SK-N-SH (cell line): ENCODE measurements at regions not wholly inside any gene's neighbourhood (a gene's known extent, or its start where the extent isn't known, plus 50 kb on each side); places are given as distances from the start of the nearest gene placed in this dataset.

ENCODE experiments used
- CTCF ChIA-PET: fragments of 300-600, 350-600 bp; formaldehyde crosslinking; extraction: SDS; loops from one replicate; lab custom pipeline; 2021; lab: Yijun Ruan, JAX
- POLR2A ChIA-PET: fragments of 350-600 bp; sonication (Branson Sonifier 250); formaldehyde crosslinking; extraction: SDS; loops from one replicate; lab custom pipeline; 2020; ENCODE audit warnings: antibody characterized with exemption, inconsistent platforms; lab: Yijun Ruan, JAX
- DNase-seq: peaks from one replicate; pipeline ENCODE4 v3.0.0; 2012
- H2AFZ ChIP-seq: fragments of 200-600 bp; sonication (generic); 2 replicates; pipeline ENCODE4 v1.8.1; 2016; ENCODE audit warnings: antibody characterized with exemption, mild to moderate bottlenecking, low read depth
- H3F3A ChIP-seq: fragments of 200-600 bp; sonication (generic); replicated peaks from 2 replicates; pipeline ENCODE3; 2016; ENCODE audit warnings: antibody characterized with exemption, mild to moderate bottlenecking; ENCODE audit not compliant: insufficient read depth
- H3K27ac ChIP-seq, 2 experiments: fragments of 200-500 bp in 1 of 2; fragments of 200-600 bp in 1 of 2; sonication (Bioruptor generic) in 1 of 2; sonication (generic), shearing (Covaris generic) in 1 of 2; 2 replicates each; pipeline versions ENCODE4 v1.5.1 to v1.6.1; 2014 to 2016; ENCODE audit warnings: low read depth in 2 of 2, inconsistent platforms in 1 of 2, low read length in 1 of 2, mild to moderate bottlenecking in 1 of 2, mixed read lengths in 1 of 2
- H3K27me3 ChIP-seq: fragments of 200-600 bp; sonication (generic), shearing (Covaris generic); 2 replicates; pipeline ENCODE4 v1.6.1; 2016; ENCODE audit warnings: mixed run types; ENCODE audit not compliant: insufficient read depth
- H3K36me3 ChIP-seq, 2 experiments: fragments of 200-500 bp in 1 of 2; fragments of 200-600 bp in 1 of 2; sonication (Bioruptor generic) in 1 of 2; sonication (generic) in 1 of 2; replicated peaks in 1 of 2; 2 replicates each; pipeline versions ENCODE3 to v1.5.1; 2014 to 2016; ENCODE audit warnings: low read length in 1 of 2, mild to moderate bottlenecking in 1 of 2; ENCODE audit not compliant: insufficient read depth in 2 of 2, control insufficient read depth in 1 of 2
- H3K4me1 ChIP-seq, 2 experiments: fragments of 200-500 bp in 1 of 2; fragments of 200-600 bp in 1 of 2; sonication (Bioruptor generic) in 1 of 2; sonication (generic), shearing (Covaris generic) in 1 of 2; 2 replicates each; pipeline versions ENCODE4 v1.5.1 to v1.6.1; 2014 to 2016; ENCODE audit warnings: low read depth in 1 of 2, low read length in 1 of 2, mixed run types in 1 of 2; ENCODE audit not compliant: insufficient read depth in 2 of 2, control insufficient read depth in 1 of 2
- H3K4me2 ChIP-seq: fragments of 200-600 bp; sonication (generic), shearing (Covaris generic); 2 replicates; pipeline ENCODE4 v1.6.1; 2017; ENCODE audit warnings: mixed run types
- H3K4me3 ChIP-seq, 2 experiments: fragments of 200-500 bp in 1 of 2; fragments of 200-600 bp in 1 of 2; sonication (Bioruptor generic) in 1 of 2; sonication (generic), shearing (Covaris generic) in 1 of 2; 2 replicates each; pipeline versions ENCODE4 v1.5.1 to v1.8.1; 2014 to 2016; ENCODE audit warnings: low read depth in 2 of 2, inconsistent platforms in 1 of 2, low read length in 1 of 2, mild to moderate bottlenecking in 1 of 2, mixed read lengths in 1 of 2, moderate library complexity in 1 of 2
- H3K79me2 ChIP-seq: fragments of 200-600 bp; sonication (generic); 2 replicates; pipeline ENCODE4 v1.8.1; 2017; ENCODE audit warnings: mild to moderate bottlenecking; ENCODE audit not compliant: insufficient read depth
- H3K9ac ChIP-seq: fragments of 200-600 bp; sonication (generic); 2 replicates; pipeline ENCODE4 v1.6.1; 2017; ENCODE audit warnings: mixed run types
- H3K9me2 ChIP-seq: fragments of 200-600 bp; sonication (generic); 2 replicates; pipeline ENCODE4 v1.6.1; 2017; ENCODE audit warnings: mixed run types
- H3K9me3 ChIP-seq: fragments of 200-600 bp; sonication (generic); 2 replicates; pipeline ENCODE4 v1.6.1; 2017; ENCODE audit warnings: mixed run types, mild to moderate bottlenecking, moderate library complexity
- H4K20me1 ChIP-seq: fragments of 200-600 bp; sonication (generic); 2 replicates; pipeline ENCODE4 v1.6.1; 2017; ENCODE audit warnings: mild to moderate bottlenecking, mixed run types; ENCODE audit not compliant: insufficient read depth
- CHD2 ChIP-seq: fragments of 150-350 bp; IDR thresholded peaks from 2 replicates; pipeline ENCODE4 v1.6.1; 2018; ENCODE audit warnings: low read length; ENCODE audit not compliant: partially characterized antibody
- CTCF ChIP-seq: fragments of 200-600 bp; sonication (generic); IDR thresholded peaks from 2 replicates; pipeline ENCODE4 v1.6.1; 2017; ENCODE audit warnings: antibody characterized with exemption, mild to moderate bottlenecking, moderate library complexity
- EP300 ChIP-seq, 2 experiments: IDR thresholded peaks; 2 replicates each; pipeline versions ENCODE4 v1.4.0 to v1.6.1; 2012; ENCODE audit warnings: borderline replicate concordance in 1 of 2, low read depth in 1 of 2, low read length in 1 of 2
- EZH2phosphoT487 ChIP-seq: fragments of 200-600 bp; sonication (generic); IDR thresholded peaks from 2 replicates; pipeline ENCODE4 v1.6.1; 2017; ENCODE audit warnings: low read depth, mixed run types, mild to moderate bottlenecking, antibody characterized with exemption, moderate library complexity, borderline replicate concordance
- FOXJ3 ChIP-seq: sonication (generic); formaldehyde crosslinking; IDR thresholded peaks from 2 replicates; pipeline ENCODE4 v1.5.1; 2020; ENCODE audit warnings: mild to moderate bottlenecking, missing genetic modification reagents
- FOXM1 ChIP-seq: IDR thresholded peaks from 2 replicates; pipeline ENCODE4 v1.4.0; 2012; ENCODE audit warnings: low read depth, mild to moderate bottlenecking
- GATA2 ChIP-seq: sonication (generic); formaldehyde crosslinking; IDR thresholded peaks from 2 replicates; pipeline ENCODE4 v1.5.0; 2020; ENCODE audit warnings: mild to moderate bottlenecking, missing genetic modification reagents
- IRF3 ChIP-seq: fragments of 150-350 bp; IDR thresholded peaks from 2 replicates; pipeline ENCODE4 v1.6.1; 2016; ENCODE audit warnings: mild to moderate bottlenecking, low read depth, low read length
- JUND ChIP-seq: IDR thresholded peaks from 2 replicates; pipeline ENCODE4 v1.4.0; 2012
- MEF2A ChIP-seq: IDR thresholded peaks from 2 replicates; pipeline ENCODE4 v1.4.0; 2012; ENCODE audit warnings: low read depth, borderline replicate concordance
- NFIC ChIP-seq: IDR thresholded peaks from 2 replicates; pipeline ENCODE4 v1.4.0; 2012; ENCODE audit warnings: borderline replicate concordance
- PBX3 ChIP-seq: IDR thresholded peaks from 2 replicates; pipeline ENCODE4; 2012
- RAD21 ChIP-seq: IDR thresholded peaks from 2 replicates; pipeline ENCODE4 v1.6.1; 2012; ENCODE audit warnings: mild to moderate bottlenecking, low read length
- RCOR1 ChIP-seq: fragments of 150-350 bp; IDR thresholded peaks from 2 replicates; pipeline ENCODE4 v1.6.1; 2017; ENCODE audit warnings: antibody characterized with exemption, low read length
- SMC3 ChIP-seq: IDR thresholded peaks from 2 replicates; pipeline ENCODE4 v1.6.1; 2012; ENCODE audit warnings: low read depth, low read length, improper control_type of control experiment
- TAF1 ChIP-seq: IDR thresholded peaks from 2 replicates; pipeline ENCODE4 v1.6.1; 2012; ENCODE audit warnings: low read depth, mild to moderate bottlenecking, low read length, moderate library complexity, borderline replicate concordance
- TCF12 ChIP-seq: IDR thresholded peaks from 2 replicates; pipeline ENCODE4 v1.4.0; 2012
- USF1 ChIP-seq: IDR thresholded peaks from 2 replicates; pipeline ENCODE4 v1.4.0; 2012; ENCODE audit warnings: low read depth, borderline replicate concordance
- USF2 ChIP-seq: fragments of 150-350 bp; IDR thresholded peaks from 2 replicates; pipeline ENCODE4 v1.6.1; 2017; ENCODE audit warnings: antibody characterized with exemption, low read length, low read depth, borderline replicate concordance
- YY1 ChIP-seq: IDR thresholded peaks from 2 replicates; pipeline ENCODE4 v1.4.0; 2012; ENCODE audit warnings: low read depth, mild to moderate bottlenecking
- WGBS: methylation state at CpG from one replicate; pipeline ENCODE4 v1.1.6; 2017; ENCODE audit warnings: low lambda C conversion rate; 5-methylcytosine and 5-hydroxymethylcytosine counted together

GRCh38 chr3:104537323-104537722 lies 829.4 kb upstream of the ALCAM start:
- H3K9ac ChIP-seq, result no peak overlapping the region
- H2AFZ ChIP-seq, result no peak overlapping the region
- POLR2A ChIA-PET, result no interaction called here
- H3K79me2 ChIP-seq, result no peaks in the 10 kb centered on the region
- H3K9me2 ChIP-seq, result no peaks in the 10 kb centered on the region
- H3K4me3 ChIP-seq, result no peak overlapping the region
- no peaks in the 10 kb centered on the region for H3K9me3 ChIP-seq
- no peak overlapping the region for H3K4me2 ChIP-seq
- WGBS, result 62% methylated on average over 3 of the region's 3 CpGs
- CTCF ChIA-PET, result no interaction called here
- no peaks in the 10 kb centered on the region for H3K36me3 ChIP-seq
- H3F3A ChIP-seq, result no peaks in the 10 kb centered on the region
- H4K20me1 ChIP-seq, result no peaks in the 10 kb centered on the region
- H3K27ac ChIP-seq, result peak overlapping the region in 1 of 2 experiments; percentile 44; a peak in 1 of 4 replicates
- no peak for TF ChIP-seq GATA2 (CRISPR knock-in tag)
- no peak for TF ChIP-seq EZH2phosphoT487
- TF ChIP-seq PBX3, result peak; percentile 29; the same call in 1 of the 2 replicates
- TF ChIP-seq YY1, result no peak
- no peak for TF ChIP-seq IRF3
- TF ChIP-seq JUND, result 0 out of 2 replicates have a peak, but pooled peaks have one; percentile 18
- peak; percentile 65 for TF ChIP-seq TCF12
- no peak for TF ChIP-seq SMC3
- peak; percentile 37; the same call in 1 of the 2 replicates for TF ChIP-seq NFIC
- TF ChIP-seq CTCF, result no peak
- no peak for TF ChIP-seq RCOR1
- TF ChIP-seq MEF2A, result no peak
- no peak for DNase-seq
- no peaks in the 10 kb centered on the region for H3K27me3 ChIP-seq
- H3K4me1 ChIP-seq, result no peaks in the 10 kb centered on the region

- H3K36me3 ChIP-seq, result no peaks in the 10 kb centered on the region
- peak; percentile 15 for DNase-seq
- no peak overlapping the region for H2AFZ ChIP-seq
- no peak overlapping the region for H3K4me3 ChIP-seq
- H4K20me1 ChIP-seq, result no peaks in the 10 kb centered on the region
- H3K9me3 ChIP-seq, result no peaks in the 10 kb centered on the region
- H3K9me2 ChIP-seq, result no peaks in the 10 kb centered on the region
- no peak overlapping the region for H3K9ac ChIP-seq
- H3K4me2 ChIP-seq, result no peak overlapping the region
- CTCF ChIA-PET, result interaction anchor here (0.6 kb wide), 1 partner anchor 1873 kb away, joined by 3 read pairs; no protein-coding TSS in a partner anchor
- POLR2A ChIA-PET, result no interaction called here
- H3K4me1 ChIP-seq, result peaks cover 0 to 3% of the 10 kb centered on the region in 2 experiments; a peak in 2 of 4 replicates
- peaks cover 14% of the 10 kb centered on the region for H3F3A ChIP-seq
- no peaks in the 10 kb centered on the region for H3K79me2 ChIP-seq
- WGBS, result 71% methylated on average over 3 of the region's 3 CpGs
- no peak overlapping the region for H3K27ac ChIP-seq
- no peaks in the 10 kb centered on the region for H3K27me3 ChIP-seq
- TF ChIP-seq RAD21 (peak; percentile 9; the same call in 1 of the 2 replicates), FOXJ3 (CRISPR knock-in tag) (peak; percentile 48; the same call in 1 of the 2 replicates), MEF2A (no peak), USF2 (no peak), TAF1 (no peak), EP300 (IDR thresholded peaks at IDR 0.05; ENCODE audit: borderline replicate concordance in 1 of 2, low read depth in 1 of 2, low read length in 1 of 2) (peak in 1 of 2 experiments; percentile 85; a peak in 2 of 4 replicates), USF1 (no peak), JUND (no peak), CTCF (no peak), CHD2 (peak; percentile 66), GATA2 (CRISPR knock-in tag) (peak; percentile 97), FOXM1 (no peak)
Measured at GRCh38 chr3:104546301-104546700, 820.4 kb upstream of the ALCAM start.
